Heart left ventricle (tissue), 13 donors: ENCODE measurements at regions not wholly inside any gene's neighbourhood (a gene's known extent, or its start where the extent isn't known, plus 50 kb on each side); places are given as distances from the start of the nearest gene placed in this dataset.

Source experiments
- POLR2A ChIP-seq, 2 donors: fragments of 450-650 bp; IDR thresholded peaks; one replicate each; pipeline ENCODE4 v1.6.1; 2017; ENCODE audit warnings: antibody characterized with exemption in 2 of 2, mild to moderate bottlenecking in 2 of 2, moderate library complexity in 2 of 2
- TF ChIP-seq, protein P1 (sequence below), 12 donors: fragments of 200-600 bp; sonication (generic) in 4 of 12; IDR thresholded peaks; one replicate each; pipeline versions ENCODE4 v1.5.0 to v1.8.0; 2018 to 2022; ENCODE audit warnings: antibody characterized with exemption in 12 of 12, mild to moderate bottlenecking in 5 of 12
- donor health status: ischemic (EF 13 %, LVEDD 7.1; RV severe dilation, severe dysfunction).
- donor health status: DM: no; HTN: yes; CAD: no.
- donor health status: DM: no; HTN: no; CAD: no.
- donor health status: ischemic (EF 25% LVEDD 6.9; RV normal size, moderate dysfunction).
- donor health status: ischemic (EF 25% LVEDD 5.7; RV mildly dilated, moderate dysfunction).
- donor health status: ischemic (EF 35%, LVEDD 5.7; RV mildly dilated, moderate dysfunction).
- donor health status: nonischemic (EF 11% LVEDD 7.7; RV severe dilation, severe dysfunction).
- donor health status: DM: yes; HTN: yes; CAD: no.
- donor health status: PGD.
- donor health status: ischemic (EF 29% LVEDD 5.4; RV normal size, mild dysfunction).
- donor health status: nonischemic (EF 23%, LVEDD 6.1; RV moderate dilation, normal function).

DNA sequence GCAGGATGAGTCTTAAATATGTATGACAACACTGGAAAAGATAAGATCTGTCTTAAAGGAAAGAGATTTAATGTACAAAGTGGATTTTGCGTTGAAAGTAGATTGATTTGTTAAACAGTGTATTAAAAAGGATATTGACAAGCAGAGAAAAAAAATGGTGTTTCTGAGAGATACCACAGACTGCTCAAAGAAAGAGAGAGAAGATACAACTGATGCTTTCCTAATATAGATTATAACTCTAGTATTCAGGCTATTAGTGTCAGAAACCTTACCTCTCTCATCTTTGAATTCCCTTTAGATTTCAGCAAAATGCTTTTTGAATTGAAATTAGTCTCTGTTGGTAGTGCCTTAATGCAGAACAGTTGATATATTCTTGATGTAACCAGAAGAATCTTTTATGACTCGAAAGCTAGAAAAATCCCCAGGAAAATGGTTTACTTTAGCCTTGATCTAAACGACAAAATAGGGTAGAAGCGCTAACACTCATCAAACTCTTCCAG is 550.7 kb downstream of the INHBA start:
- no peak for TF ChIP-seq POLR2A (IDR thresholded peaks at IDR 0.05)
- TF ChIP-seq, protein P1, sequence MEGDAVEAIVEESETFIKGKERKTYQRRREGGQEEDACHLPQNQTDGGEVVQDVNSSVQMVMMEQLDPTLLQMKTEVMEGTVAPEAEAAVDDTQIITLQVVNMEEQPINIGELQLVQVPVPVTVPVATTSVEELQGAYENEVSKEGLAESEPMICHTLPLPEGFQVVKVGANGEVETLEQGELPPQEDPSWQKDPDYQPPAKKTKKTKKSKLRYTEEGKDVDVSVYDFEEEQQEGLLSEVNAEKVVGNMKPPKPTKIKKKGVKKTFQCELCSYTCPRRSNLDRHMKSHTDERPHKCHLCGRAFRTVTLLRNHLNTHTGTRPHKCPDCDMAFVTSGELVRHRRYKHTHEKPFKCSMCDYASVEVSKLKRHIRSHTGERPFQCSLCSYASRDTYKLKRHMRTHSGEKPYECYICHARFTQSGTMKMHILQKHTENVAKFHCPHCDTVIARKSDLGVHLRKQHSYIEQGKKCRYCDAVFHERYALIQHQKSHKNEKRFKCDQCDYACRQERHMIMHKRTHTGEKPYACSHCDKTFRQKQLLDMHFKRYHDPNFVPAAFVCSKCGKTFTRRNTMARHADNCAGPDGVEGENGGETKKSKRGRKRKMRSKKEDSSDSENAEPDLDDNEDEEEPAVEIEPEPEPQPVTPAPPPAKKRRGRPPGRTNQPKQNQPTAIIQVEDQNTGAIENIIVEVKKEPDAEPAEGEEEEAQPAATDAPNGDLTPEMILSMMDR (IDR thresholded peaks at IDR 0.05), result no peak
